Vagina (tissue), 2 donors: ENCODE measurements at regions not wholly inside any gene's neighbourhood (a gene's known extent, or its start where the extent isn't known, plus 50 kb on each side); places are given as distances from the start of the nearest gene placed in this dataset.

ENCODE experiments used
- DNase-seq, 2 donors: peaks; one replicate each; pipeline ENCODE4 v3.0.0-alpha.2; 2017; ENCODE audit errors: extremely low spot score in 2 of 2
- H3K27ac ChIP-seq: fragments of 200-600 bp; sonication (generic); one replicate; pipeline ENCODE4 v1.5.1; 2019
- H3K27me3 ChIP-seq: fragments of 200-600 bp; sonication (generic); one replicate; pipeline ENCODE4 v1.5.1; 2019
- H3K36me3 ChIP-seq, 2 donors: fragments of 200-600 bp; sonication (generic); one replicate each; pipeline ENCODE4 v1.5.1; 2017 to 2019
- H3K4me1 ChIP-seq: fragments of 200-600 bp; sonication (generic); one replicate; pipeline ENCODE4 v1.5.1; 2019
- H3K4me3 ChIP-seq, 2 donors: fragments of 200-600 bp; sonication (generic); 1 replicate in 1 of 2; 2 replicates in 1 of 2; pipeline ENCODE4 v1.5.1; 2016 to 2019
- H3K9me3 ChIP-seq: fragments of 200-600 bp; sonication (generic); one replicate; pipeline ENCODE4 v1.5.1; 2019
- POLR2A ChIP-seq, 2 donors: fragments of 450-650 bp; IDR thresholded peaks; one replicate each; pipeline ENCODE4 v1.6.1; 2017; ENCODE audit warnings: antibody characterized with exemption in 2 of 2, mild to moderate bottlenecking in 2 of 2, moderate library complexity in 2 of 2
- POLR2AphosphoS5 ChIP-seq, 2 donors: sonication (generic); formaldehyde crosslinking; IDR thresholded peaks; one replicate each; pipeline ENCODE4 v1.9.0; 2017; ENCODE audit warnings: antibody characterized with exemption in 2 of 2, mild to moderate bottlenecking in 2 of 2, low read depth in 1 of 2; ENCODE audit not compliant: insufficient read depth in 1 of 2
- intact Hi-C: fragments of 100-400 bp; cut with DNase I; formaldehyde crosslinking; loops from one replicate; pipeline ENCODE4 v1.15.1; 2023
- TF ChIP-seq, protein P1 (sequence below), 3 experiments: fragments of 450-650 bp in 2 of 3; fragments of 200-600 bp in 1 of 3; sonication (generic) in 1 of 3; IDR thresholded peaks; one replicate each; pipeline ENCODE4 v1.5.1; 2017 to 2019; ENCODE audit warnings: antibody characterized with exemption in 3 of 3, mild to moderate bottlenecking in 2 of 3, moderate library complexity in 2 of 3

DNA sequence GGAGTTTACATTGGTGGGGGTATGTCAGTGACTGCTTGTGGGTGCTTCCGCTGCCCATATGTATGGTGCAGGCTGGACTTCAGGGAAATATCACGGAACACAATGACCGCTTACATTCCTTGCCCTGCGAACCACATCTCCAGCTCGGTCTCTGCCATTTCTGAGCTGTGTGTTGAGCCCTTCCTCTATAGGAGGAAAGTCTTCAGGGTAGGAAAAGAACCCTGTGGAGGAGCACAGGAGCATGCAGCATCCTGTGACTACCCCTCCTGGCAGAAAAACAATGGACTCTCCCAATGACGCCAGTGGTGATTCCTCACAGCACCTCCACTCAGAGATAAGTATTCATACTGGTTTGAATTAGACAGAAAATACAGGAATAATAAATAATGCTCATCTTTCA, 276.8 kb upstream of the MAP3K1 start:
- no peak for DNase-seq
- no peak overlapping the region for H3K4me3 ChIP-seq
- TF ChIP-seq, protein P1, sequence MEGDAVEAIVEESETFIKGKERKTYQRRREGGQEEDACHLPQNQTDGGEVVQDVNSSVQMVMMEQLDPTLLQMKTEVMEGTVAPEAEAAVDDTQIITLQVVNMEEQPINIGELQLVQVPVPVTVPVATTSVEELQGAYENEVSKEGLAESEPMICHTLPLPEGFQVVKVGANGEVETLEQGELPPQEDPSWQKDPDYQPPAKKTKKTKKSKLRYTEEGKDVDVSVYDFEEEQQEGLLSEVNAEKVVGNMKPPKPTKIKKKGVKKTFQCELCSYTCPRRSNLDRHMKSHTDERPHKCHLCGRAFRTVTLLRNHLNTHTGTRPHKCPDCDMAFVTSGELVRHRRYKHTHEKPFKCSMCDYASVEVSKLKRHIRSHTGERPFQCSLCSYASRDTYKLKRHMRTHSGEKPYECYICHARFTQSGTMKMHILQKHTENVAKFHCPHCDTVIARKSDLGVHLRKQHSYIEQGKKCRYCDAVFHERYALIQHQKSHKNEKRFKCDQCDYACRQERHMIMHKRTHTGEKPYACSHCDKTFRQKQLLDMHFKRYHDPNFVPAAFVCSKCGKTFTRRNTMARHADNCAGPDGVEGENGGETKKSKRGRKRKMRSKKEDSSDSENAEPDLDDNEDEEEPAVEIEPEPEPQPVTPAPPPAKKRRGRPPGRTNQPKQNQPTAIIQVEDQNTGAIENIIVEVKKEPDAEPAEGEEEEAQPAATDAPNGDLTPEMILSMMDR (IDR thresholded peaks at IDR 0.05): no peak
- TF ChIP-seq POLR2AphosphoS5 (IDR thresholded peaks at IDR 0.05; ENCODE audit: insufficient read depth in 1 of 2, low read depth in 1 of 2) (no peak), POLR2A (IDR thresholded peaks at IDR 0.05) (no peak)
- no peaks in the 10 kb centered on the region for H3K9me3 ChIP-seq
- intact Hi-C loops: no loop called here
- no peak overlapping the region for H3K27ac ChIP-seq
- peaks cover 12% of the 10 kb centered on the region for H3K4me1 ChIP-seq
- H3K36me3 ChIP-seq: no peaks in the 10 kb centered on the region
- no peaks in the 10 kb centered on the region for H3K27me3 ChIP-seq

- no peak overlapping the region for H3K27ac ChIP-seq
- peaks cover 31% of the 10 kb centered on the region for H3K4me1 ChIP-seq
- intact Hi-C loops: no loop called here
- no peaks in the 10 kb centered on the region for H3K9me3 ChIP-seq
- TF ChIP-seq POLR2AphosphoS5 (IDR thresholded peaks at IDR 0.05; ENCODE audit: insufficient read depth in 1 of 2, low read depth in 1 of 2) (no peak), POLR2A (IDR thresholded peaks at IDR 0.05) (no peak)
- TF ChIP-seq, protein P1 (IDR thresholded peaks at IDR 0.05): no peak
- no peaks in the 10 kb centered on the region for H3K27me3 ChIP-seq
- no peaks in the 10 kb centered on the region for H3K36me3 ChIP-seq
- no peak overlapping the region for H3K4me3 ChIP-seq
- no peak for DNase-seq
Observed at GRCh38 chr5:56535347-56535746, 280.0 kb upstream of the MAP3K1 start.

DNA sequence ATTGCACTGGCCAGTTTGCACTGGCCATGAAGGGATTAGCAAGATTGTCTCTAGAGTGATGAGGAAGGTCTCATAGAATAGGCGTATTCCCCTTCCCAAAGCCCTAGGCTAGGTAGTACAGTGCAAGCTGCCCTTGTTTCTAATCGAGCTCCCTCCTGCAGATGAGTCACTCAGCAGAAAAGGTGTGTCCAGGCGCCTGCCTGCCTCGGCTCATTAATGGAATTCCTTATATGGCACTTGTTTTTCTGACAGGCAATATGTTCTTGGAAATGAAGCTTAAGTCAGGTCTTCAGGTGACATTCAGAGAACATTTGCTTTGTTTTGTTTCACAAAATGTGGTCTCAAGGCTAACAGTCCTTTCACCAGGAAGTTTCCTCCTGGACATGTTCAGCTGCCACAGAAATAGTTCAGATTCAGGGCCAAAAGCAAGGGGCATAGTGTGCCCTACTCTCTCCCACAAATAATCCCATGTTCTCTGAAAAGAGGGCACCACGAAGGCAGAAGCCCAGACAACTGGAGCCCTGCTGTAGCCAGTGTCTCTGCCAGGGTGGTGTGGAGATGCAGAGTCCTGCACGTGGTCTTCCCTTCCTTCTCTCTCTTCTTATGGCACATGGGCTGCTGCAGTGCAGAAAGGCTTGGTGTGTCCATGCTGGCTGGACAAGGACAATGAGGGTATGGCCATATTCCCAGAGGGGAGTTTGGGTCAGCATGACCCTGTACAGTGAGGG, 281.1 kb upstream of the MAP3K1 start:
- Histone ChIP-seq H3K27ac (peak overlapping the region; percentile 55), H3K36me3 (no peaks in the 10 kb centered on the region), H3K27me3 (no peaks in the 10 kb centered on the region), H3K4me3 (no peak overlapping the region), H3K9me3 (no peaks in the 10 kb centered on the region), H3K4me1 (peaks cover 42% of the 10 kb centered on the region)
- DNase-seq: no peak
- TF ChIP-seq POLR2A (IDR thresholded peaks at IDR 0.05) (no peak), POLR2AphosphoS5 (IDR thresholded peaks at IDR 0.05; ENCODE audit: insufficient read depth in 1 of 2, low read depth in 1 of 2) (peak in 1 of 2 donors; percentile 77)
- TF ChIP-seq, protein P1 (IDR thresholded peaks at IDR 0.05): no peak
- intact Hi-C loops: no loop called here

DNA sequence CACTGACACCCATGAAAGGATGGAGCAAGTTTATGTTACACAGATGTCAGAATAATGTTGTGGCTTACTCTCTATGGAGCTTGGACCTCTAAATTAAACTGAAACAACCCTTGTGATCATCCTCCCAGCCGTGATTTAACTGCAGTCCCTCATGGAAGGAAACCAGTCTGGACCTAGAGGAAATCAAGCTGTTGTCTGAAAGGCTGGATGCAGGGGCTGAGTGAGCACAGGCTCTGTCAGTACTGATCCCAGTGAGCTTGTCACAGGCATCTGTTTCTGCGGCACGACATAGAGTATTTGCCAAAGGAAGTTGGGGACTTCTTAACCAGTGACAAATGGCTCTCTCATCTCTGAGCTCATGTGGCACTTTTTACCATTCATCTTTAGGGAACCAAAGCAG, 282.9 kb upstream of the MAP3K1 start:
- peaks cover 52% of the 10 kb centered on the region for H3K4me1 ChIP-seq
- no peaks in the 10 kb centered on the region for H3K9me3 ChIP-seq
- H3K4me3 ChIP-seq: no peak overlapping the region
- no peak overlapping the region for H3K27ac ChIP-seq
- H3K36me3 ChIP-seq: no peaks in the 10 kb centered on the region
- H3K27me3 ChIP-seq: no peaks in the 10 kb centered on the region
- intact Hi-C loops: no loop called here
- DNase-seq: no peak
- no peak for TF ChIP-seq POLR2AphosphoS5 (IDR thresholded peaks at IDR 0.05; ENCODE audit: insufficient read depth in 1 of 2, low read depth in 1 of 2)
- TF ChIP-seq POLR2A (IDR thresholded peaks at IDR 0.05): no peak
- TF ChIP-seq, protein P1 (IDR thresholded peaks at IDR 0.05): no peak

DNA sequence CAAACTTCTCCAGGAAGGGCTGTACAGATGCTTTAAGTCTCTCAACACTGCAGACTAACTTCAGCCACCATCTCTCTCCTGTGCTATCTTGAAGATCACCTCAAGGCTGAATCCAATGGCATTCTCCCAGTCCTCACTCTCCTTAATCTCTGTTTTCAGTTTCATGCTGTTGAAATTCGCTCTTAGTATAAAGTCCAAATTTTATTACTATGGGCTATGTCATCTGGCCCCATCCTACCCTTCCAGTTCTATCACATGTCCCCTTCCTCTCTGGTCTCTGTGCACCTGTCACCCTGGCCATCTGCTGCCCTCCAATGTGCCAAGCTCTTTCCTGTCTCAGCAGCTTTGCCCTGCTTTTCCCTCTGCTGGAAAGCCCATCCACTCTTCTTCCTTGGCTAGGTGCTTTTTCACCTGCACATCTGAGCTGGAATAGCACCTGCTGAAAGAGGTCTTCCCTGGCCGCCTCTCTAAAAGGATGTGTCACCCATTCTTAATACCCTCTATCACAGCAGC, 284.7 kb upstream of the MAP3K1 start:
- Histone ChIP-seq H3K4me3 (no peak overlapping the region), H3K27me3 (no peaks in the 10 kb centered on the region), H3K36me3 (no peaks in the 10 kb centered on the region), H3K27ac (peak overlapping the region; percentile 3), H3K9me3 (no peaks in the 10 kb centered on the region), H3K4me1 (peaks cover 67% of the 10 kb centered on the region)
- intact Hi-C loops: no loop called here
- no peak for TF ChIP-seq POLR2AphosphoS5 (IDR thresholded peaks at IDR 0.05; ENCODE audit: insufficient read depth in 1 of 2, low read depth in 1 of 2)
- no peak for DNase-seq
